Medulla oblongata (tissue), 1 donor: ENCODE measurements at regions not wholly inside any gene's neighbourhood (a gene's known extent, or its start where the extent isn't known, plus 50 kb on each side); places are given as distances from the start of the nearest gene placed in this dataset.
"Not testable (repeated sequence)": the region's sequence is repeated elsewhere in the genome, so short reads cannot be mapped to it uniquely, and the experiment has no call there.

Experiments used
- DNase-seq: peaks from one replicate; pipeline ENCODE4 v3.0.0-alpha.2; 2015; ENCODE audit errors: extremely low spot score

DNA sequence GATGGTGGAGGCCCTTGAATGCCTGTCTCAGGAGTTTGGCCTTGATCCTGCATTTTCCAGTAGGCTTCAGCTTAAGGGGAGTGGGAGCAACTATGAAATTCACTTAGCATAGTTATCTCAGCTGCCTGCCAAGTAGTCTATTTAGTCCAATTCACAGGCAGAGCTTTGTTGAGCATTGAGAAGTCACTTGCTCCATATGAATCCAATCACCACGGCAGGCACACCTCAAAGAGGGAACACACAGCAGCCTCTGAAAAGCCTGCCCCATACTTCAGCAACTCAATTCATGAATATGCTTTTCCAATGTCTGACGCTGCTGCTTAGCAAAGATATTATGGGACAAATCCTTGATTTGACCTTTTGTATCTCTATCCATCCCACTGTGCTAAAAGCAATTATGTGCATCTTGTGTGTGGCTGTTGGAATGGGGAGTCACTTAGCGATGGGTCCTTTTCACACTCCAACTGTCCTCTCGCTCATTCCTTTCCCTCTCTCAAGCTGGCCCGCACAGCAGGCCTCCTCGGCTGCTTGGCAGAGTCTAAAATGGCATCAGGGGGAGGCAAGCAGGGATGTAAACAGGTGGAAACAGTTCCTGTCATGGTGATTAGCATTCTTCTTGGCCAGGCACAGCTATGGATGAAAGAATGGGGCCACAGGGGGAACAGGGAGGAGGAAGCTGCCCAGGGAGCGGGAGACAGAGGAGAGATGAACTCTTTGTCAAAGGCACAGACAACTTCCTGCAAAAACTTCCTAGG, 56.0 kb upstream of the LRPPRC start:
- DNase-seq, result no peak

DNA sequence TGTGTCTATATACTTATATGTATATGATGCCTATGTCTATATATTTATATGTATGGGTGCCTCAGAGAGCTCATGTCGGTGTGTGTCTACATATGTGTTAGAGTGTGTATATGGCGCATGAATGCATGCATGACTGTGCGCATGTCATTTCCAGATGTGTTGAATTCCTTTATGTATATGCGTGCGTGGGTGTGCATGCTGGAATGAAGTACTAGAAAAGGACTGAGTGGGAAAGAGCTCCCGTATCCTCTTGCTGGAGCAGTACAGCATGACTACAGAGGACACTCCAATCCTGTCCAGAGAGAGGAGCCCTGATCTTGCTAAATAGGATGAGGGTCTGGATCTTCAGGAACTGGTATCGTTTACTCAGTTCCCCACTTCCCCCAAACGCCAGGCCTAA, 56.8 kb upstream of the LRPPRC start:
- no peak for DNase-seq

DNA sequence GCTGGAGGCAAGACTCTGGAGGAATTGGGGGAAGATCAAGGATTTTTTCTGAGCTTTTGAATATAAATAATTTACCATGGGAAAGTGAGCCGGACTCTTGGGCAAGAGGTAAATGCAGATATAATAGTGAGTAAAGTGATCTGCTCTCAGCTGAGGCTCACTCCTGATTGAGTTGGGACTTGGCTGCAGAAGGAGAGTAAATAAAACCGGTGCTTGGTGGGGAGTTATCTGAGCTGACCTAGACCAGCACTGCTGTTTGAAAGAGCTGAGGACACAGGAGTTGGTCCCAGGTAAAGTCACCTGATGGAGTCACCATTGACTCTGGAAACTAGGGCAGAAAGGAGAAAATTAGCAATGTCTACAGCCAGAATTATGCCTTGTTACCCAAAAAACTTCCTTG, 57.3 kb upstream of the LRPPRC start:
- DNase-seq, result no peak

DNA sequence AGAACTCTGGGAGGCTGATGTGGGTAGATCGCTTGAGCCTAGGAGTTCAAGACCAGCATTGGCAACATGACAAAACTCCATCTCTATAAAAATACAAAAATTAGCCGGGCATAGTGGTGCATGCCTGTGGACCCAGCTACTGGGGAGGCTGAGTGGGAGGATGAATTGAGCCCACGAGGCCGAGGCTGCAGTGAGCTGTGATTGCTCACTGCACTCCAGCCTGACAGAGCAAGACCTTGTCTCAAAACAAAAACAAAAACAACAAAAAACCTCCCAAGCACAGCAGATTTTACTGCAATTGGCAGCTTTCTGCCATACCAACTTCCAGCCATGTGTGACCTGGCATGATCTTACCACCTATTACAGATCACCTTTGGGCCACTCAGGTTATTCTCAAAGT, 57.7 kb upstream of the LRPPRC start:
- no peak for DNase-seq

DNA sequence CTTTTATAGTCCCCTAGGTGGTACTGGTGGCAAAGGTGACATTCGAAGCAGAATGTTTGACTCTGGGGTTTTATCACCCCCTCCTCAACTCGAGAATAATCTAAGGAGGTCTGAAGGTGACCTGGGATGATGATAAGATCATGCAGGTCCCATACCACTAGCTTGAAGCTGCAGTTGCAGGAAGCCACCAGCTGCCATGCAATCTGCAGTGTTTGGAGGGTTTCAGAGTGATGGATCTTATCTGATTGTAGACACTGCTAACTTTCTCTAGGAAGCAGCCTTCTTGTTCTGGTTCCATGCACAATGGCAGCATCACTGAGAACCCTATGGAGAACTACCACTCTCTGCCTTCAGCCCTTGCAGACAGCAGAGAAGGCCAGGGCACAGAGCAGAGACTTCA, 59.4 kb upstream of the LRPPRC start:
- DNase-seq, result no peak

DNA sequence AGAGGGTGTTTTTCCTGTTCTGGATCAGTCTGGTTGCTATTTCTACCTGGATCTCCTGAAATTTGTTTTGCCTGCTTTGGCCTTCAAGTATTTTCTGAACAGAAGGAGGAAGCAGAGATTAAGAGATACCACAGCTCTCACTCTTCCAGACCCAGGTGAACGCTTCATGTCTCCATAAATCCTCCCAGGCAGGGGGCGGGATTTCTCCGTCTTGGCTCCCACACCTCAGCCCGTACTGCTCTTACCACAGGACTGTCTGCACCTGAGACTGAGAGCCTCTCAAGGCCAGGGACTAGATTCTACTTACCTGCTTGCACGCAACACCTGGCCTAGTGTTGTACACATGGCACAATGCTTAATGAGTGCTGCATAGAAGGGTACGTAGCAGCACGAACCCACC, 59.9 kb upstream of the LRPPRC start:
- DNase-seq, result no peak

DNA sequence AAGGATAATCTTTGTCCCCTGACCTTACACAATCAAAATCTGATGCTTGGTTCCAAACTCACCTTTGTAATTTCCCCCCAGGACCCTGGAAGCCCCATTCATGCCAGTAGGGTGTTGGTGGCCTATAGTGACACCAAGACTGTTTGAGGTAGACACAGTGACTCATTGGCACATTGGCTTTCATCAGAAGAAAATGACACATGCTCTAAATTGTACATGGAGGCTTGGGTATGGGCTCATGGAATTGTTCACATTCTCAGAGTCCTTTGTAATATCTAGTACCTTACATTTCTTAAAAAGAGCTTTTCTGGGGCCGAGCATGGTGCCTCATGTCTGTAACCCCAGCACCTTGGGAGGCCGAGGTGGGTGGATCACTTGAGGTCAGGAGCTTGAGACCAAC, 61.2 kb upstream of the LRPPRC start:
- no peak for DNase-seq

DNA sequence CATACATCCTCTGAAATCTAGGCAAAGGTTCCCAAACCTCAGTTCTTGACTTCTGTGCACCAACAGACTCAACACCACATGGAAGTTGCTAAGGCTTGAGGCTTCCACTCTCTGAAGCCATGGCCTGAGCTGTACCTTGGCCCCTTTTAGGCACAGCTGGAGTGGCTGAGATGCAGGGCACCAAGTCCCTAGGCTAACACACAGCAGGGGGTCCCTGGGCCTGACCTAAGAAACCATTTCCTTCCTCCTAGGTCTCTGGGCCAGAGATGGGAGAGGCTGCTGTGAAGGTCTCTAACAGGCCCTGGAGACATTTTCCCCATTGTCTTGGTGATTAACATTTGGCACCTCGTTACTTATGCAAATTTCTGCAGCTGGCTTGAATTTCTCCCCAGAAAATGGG, 64.5 kb upstream of the LRPPRC start:
- DNase-seq, result not testable (repeated sequence)

DNA sequence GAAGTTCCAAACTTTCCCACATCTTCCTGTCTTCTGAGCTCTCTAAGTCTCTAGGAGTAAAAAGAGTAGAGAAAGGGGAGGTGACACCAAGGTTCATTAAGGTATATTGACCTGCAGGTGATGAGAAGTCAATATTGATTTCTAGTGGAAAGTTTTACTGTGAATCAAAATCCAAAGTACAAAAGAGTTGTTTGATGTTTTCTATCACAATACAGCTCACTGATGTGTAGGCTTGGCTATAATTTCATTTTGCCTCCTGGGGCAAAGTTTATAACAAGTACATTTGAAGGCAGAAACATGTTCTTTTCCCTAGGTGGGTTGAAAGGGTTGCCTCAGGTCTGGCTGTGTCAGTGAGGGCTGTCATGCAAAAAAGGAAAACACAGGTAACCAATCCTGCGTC, 65.2 kb upstream of the LRPPRC start:
- DNase-seq, result no peak

DNA sequence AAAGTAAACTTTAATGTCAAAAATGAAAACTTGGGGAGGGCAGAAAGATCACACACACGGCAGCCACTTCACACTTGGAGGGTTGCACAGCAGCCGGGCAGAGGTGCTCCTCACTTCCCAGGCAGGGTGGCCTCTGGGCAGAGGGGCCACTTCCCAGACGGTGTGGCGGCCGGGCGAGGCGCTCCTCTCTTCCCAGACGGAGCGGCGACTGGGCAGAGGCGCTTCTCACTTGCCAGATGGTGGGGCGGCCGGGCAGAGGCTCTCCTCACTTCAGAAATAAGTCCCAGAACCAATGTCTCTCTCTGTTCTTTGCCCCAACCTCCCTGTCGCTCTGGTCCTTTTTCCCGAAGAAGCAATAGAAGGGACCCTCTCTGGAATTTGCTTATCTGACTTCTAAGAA, 65.7 kb upstream of the LRPPRC start:
- DNase-seq, result no peak

DNA sequence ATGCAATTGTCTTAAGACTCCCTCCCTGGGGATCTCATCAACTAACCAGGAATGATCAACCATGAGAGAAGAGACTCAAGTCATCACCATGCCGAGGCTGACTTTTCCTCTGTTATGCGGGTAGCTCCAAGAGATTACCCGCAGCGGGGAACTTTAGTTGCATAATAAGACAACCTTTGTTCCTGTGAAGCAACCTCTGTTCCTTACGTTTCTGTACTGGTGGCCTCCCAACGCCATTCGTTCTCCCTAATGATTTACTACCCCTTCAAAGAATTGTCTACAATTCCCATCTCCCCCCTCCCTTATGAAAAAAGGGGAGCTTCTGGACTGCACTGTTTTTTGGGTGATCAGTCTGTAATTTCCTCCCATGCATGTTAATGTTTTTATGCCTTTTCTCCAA, 66.1 kb upstream of the LRPPRC start:
- no peak for DNase-seq

DNA sequence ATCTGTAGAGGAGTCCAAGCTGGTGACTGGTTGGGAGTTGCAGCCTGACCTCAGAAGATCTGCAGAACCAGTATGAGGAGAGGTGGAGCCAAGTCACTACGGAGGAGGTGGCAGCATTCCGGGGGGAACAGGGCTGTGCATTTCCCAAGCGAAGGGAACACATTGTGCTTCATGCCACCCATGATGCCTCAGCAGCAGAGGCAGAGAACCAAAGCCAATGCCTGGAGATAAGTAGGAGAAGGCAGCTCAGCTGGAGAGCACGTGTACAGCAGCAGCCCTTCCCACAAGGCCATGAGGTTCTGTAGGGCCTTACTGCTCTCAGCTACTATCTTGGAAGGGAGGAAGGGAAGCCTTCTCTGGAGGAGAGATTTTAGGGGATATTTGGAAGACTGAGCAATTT, 67.2 kb upstream of the LRPPRC start:
- DNase-seq, result no peak

DNA sequence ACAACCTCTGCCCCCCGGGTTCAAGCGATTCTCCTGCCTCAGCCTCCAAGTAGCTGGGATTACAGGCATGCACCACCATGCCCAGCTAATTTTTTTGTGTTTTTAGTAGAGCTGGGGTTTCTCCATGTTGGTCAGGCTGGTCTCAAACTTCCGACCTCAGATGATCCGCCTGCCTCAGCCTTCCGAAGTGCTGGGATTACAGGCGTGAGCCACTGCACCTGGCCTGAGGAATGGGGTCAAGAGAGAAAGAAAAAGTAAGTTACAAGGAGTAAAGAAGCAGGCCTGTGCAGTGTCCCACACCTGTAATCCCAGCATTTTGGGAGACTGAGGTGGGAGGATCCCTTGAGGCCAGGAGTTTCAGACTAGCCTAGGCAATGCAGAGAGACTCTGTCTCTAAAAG, 68.5 kb upstream of the LRPPRC start:
- DNase-seq, result not testable (repeated sequence)

DNA sequence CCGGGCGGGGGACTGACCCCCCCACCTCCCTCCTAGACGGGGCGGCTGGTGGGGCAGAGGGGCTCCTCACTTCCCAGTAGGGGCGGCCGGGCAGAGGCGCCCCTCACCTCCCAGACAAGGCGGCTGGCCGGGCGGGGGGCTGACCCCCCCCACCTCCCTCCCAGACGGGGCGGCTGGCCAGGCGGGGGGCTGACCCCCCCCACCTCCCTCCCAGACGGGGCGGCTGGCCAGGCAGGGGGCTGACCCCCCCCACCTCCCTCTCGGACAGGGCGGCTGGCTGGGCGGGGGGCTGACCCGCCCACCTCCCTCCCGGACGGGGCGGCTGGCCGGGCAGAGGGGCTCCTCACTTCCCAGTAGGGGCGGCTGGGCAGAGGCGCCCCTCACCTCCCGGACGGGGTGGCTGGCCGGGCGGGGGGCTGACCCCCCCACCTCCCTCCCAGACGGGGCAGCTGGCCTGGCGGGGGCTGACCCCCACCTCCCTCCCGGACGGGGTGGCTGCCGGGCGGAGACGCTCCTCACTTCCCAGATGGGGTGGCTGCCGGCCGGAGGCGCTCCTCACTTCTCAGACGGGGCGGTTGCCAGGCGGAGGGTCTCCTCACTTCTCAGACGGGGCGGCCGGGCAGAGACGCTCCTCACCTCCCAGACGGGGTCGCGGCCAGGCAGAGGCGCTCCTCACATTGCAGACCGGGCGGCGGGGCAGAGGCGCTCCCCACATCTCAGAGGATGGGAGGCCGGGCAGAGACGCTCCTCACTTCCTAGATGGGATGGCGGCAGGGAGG, 71.4 kb upstream of the LRPPRC start:
- not testable (repeated sequence) for DNase-seq

DNA sequence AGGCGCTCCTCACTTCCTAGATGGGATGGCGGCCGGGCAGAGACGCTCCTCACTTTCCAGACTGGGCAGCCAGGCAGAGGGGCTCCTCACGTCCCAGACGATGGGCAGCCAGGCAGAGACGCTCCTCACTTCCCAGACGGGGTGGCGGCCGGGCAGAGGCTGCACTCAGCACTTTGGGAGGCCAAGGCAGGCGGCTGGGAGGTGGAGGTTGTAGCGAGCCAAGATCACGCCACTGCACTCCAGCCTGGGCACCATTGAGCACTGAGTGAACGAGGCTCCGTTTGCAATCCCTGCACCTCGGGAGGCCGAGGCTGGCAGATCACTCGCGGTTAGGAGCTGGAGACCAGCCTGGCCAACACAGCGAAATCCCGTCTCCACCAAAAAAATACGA, 72.0 kb upstream of the LRPPRC start:
- DNase-seq, result not testable (repeated sequence)

DNA sequence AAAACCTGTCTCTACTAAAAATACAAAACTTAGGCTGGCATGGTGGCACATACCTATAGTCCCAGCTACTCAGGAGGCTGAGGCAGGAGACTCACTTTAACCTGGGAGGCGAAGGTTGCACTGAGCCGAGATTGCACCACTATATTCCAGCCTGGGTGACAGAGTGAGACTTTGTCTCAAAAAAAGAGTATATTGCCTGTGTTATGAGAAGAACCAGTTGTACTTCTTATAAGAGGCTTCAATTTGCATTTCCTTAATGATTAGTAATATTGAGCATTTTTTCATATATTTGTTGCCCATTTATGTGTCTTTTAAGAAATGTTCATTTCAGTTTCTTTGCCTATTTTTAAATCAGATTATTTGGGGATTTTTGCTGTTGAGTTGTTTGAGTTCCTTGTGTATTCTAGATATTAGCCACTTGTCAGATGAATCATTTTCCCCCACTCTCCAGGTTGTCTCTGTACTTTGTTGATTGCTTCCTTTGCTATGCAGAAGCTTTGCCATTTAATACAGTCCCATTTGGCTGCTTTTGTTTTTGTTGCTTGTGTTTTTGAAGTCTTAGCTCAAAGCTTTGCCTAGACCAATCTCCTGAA, 75.8 kb upstream of the LRPPRC start:
- no peak for DNase-seq

DNA sequence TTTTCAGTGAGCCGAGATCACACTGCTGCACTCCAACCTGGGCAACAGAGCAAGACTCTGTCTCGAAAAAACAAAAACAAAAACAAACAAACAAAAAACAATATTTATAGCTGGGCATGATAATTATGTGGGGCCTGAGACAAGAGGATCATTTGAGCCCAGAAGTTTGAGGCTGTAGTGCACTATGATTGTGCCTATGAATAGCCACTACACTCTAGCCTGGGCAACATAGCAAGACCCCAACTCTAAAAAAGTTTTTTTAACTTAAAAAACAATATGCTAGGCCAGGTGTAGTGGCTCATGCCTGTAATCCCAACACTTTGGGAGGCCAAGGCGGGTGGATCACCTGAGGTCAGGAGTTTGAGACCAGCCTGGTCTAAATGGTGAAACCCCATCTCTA, 77.9 kb upstream of the LRPPRC start:
- not testable (repeated sequence) for DNase-seq

DNA sequence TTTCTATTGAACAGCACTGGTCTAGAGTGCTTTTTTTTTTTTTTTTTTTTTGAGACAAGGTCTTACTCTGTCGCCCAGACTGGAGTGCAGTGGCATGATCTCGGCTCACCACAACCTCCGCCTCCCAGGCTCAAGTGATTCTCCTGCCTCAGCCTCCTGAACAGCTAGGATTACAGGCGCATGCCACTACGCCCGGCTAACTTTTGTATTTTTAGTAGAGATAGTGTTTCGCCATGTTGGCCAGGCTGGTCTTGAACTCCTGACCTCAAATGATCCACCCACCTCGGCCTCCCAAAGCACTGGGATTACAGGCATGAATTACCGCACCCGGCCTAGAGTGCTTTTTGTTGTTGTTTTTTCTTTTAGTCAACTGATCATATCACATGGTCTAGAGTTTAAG, 79.0 kb upstream of the LRPPRC start:
- DNase-seq, result not testable (repeated sequence)

DNA sequence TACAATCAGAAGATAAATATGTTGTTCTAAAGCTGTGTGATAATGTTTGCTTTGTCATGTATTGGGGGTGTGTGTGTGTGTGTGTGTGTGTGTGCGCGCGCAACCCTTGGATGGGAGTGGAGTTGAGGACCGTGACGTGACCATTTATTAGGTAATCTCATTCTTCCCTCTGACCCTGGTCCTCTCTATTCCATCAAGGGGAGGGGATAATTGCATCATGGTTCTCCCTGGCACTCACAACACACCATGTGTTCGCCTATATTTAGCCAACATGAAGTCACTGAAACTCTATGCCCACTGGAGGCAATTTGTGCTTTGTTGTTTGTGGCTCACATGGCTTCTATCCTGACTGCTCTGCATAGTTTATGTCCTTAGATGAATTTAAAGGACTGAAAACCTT, 79.8 kb upstream of the LRPPRC start:
- DNase-seq, result peak; percentile 83

DNA sequence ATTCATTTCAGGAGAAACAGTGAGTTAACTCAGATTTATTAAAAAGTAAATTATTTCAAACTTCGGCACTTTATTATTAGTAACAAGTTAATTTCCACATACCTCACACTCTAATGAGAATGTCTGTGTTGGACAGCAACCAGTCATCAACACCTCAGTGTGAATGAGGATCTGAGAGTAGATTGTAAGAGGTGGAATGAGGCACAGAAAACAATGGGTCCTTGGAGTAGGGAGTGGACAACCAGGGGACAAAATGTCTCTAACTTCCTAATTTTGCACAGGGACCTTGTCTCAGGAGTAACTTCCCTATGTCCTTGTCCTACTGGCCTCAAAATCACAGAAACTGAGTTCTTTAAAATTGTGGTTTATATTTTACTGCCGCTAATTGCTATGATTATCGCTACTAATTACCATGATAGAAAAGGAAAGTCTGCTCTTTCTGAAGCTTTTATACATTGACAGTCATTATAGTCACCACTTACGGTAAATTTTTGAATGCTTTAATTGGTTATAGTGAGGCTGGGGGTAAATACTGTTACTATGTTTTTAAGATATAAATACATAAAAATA, 82.2 kb upstream of the LRPPRC start:
- no peak for DNase-seq

DNA sequence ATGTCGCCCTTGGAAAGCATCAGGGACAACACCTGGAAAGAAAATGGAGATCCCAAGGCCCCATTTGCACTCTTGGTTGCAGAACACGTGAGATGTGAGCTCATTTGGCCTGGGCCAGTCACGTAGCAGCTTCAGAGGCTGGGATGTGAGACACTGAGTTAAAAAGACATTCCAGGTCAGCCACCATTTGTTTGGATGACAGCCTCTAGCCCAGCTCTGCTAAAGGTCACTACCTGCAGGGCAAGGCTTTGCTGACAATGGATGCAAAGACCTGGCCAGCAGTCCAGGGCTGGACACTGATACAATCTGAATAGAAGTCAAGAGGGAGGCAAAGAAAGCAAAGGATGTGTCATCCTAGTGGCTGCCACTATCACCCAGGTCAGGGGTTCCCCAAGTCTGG, 83.9 kb upstream of the LRPPRC start:
- no peak for DNase-seq

DNA sequence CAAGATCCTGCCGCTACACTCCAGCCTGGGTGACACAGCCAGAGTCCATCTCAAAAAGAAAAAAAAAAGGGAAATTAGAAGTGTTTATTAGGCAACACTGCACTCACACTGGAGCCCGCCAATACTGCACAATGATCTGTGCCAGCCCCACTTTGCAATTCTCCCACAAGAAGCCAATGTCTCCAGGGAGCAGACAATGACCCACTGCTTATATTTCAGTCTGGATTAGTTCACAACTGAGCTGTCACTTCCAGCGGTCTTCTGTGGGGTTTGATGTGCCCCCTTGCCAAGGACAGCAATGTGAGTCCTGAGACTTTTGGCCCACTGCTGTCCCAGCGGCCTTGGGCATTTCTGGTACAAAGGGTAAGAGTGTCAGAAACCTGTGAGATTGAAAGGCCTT, 85.6 kb upstream of the PPM1B start:
- peak; percentile 63 for DNase-seq

DNA sequence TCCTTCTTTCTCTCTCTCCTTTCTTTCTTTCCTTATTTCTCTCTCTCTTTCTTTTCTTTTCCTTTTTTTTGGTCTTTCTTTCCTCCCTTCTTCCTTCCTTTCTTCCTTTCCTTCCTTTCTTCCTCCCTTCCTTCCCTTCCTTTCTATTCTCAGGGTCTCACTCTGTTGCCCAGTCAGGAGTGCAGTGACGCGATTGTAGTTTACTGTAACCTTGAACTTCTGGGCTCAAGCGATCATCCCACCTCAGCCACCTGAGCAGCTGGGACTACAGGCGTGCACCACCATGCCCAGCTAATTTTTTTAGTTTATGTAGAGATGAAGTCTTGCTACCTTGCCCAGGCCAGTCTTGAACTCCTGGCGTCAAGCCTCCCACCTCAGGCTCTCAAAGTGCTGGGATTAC, 83.8 kb upstream of the PPM1B start:
- DNase-seq, result no peak
